HG03025 (cell line): ENCODE measurements at regions not wholly inside any gene's neighbourhood (a gene's known extent, or its start where the extent isn't known, plus 50 kb on each side); places are given as distances from the start of the nearest gene placed in this dataset.

Source experiments
- ATAC-seq: cut with Tn5 transposase; IDR thresholded peaks from one replicate; pipeline ENCODE4 v1.9.1; 2021; ENCODE audit warnings: mild to moderate bottlenecking, moderate library complexity; ENCODE audit not compliant: unreplicated experiment, low FRiP score

GRCh38 chr18:78883501-78883900 lies 96.1 kb upstream of the SALL3 start:
- no peak for ATAC-seq

DNA sequence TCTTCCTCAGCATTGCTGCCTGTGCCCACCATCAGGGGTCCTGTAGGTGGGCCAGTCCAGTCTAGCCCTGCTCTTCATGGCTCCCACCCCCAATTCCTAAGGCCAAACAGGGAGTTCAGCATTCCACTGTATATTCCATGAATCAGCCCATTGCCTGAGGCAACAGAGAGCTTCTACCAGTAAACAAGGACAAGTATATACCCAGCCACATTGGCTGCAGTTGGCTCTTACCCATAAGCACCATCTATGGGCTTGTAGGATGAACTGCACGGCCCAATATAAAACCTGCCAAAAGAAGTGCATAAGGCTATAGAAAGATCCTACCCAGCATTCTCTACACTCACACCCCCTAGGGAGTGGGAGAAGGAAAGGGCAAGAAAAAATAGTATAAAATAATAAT lies 95.1 kb upstream of the SALL3 start:
- no peak for ATAC-seq

DNA sequence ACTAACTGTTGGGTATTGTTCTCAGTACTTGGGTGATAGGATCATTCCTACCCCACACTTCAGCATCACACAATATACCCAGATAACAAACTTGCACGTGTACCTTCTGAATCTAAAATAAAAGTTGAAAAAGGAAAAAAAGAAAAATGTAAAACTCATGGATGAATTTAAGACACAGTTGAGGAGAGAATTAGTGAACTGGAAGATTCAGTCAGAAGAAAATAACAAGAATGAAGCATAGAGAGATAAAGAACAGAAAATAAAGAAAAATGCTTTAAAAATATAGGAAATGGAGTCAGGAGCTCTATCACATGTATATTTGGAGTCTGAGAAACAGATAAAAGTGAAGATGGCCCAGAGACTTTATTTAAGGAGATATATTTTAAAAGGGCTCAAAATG lies 90.4 kb upstream of the SALL3 start:
- ATAC-seq = no peak

- ATAC-seq = no peak
Measured at GRCh38 chr18:78890388-78890787, 89.2 kb upstream of the SALL3 start.

DNA sequence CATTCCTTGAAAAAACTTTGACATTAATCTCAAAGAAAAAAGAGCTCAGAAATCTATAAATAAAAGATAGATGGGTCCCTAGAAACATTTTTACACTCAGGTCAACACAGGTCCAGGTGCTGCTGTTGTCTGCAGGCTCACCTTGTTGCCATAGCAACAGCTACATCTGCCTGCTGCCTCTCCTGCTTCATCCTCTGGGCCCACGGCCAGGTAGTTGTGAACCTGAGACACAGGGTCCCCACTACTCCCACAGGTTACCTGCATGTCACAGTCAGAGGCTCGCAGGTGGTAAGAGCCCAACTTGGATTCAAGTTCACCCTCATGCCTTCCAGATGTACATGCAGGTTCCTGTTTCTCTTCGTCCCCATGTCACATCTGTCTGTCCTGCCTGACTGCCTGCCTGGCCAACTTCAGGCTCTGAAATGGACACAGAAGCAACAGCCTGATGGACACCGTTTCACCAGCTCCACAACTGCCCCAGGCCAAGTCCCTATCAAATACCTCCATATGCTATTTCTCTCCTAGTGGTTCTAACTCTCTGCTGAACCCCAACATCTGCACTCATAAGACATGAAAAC lies 88.3 kb upstream of the SALL3 start:
- ATAC-seq = no peak

DNA sequence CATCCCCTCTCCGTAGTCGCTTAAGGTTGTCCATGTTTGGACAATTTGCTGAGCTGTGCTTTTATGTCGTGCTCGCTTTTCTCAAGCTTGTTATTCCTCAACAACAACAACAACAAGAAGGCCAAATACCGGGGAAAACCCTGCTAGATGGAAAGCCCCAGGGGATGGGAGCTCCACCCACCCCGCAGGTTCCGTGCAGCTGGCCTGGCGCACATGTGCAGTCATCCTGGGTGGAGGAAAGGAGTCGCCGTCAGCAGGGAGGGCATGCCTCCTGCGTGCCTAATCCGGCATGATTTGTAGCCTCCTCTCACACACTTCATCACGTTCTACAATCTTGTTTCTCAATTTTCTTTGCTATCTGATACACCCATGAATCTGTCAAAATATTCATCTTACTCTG lies 87.4 kb upstream of the SALL3 start:
- no peak for ATAC-seq

DNA sequence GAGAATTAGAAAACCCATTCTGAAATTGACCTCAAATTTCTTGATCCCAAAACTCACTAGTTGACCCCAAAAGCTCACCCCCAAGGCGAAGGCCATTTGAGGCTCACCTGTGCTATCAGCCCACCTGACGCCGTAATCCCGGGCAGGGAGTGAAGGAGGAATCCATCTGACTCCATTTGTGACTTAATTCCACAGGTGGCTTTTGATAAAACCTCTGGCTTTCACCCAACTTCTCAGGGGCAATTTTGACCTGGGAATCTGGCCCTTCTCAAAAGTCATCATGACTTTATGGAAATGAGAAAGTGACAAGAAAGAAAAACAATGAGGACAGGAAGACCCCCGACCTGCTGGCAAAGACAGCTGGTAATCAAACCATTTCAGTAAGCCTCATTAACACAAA lies 86.9 kb upstream of the SALL3 start:
- no peak for ATAC-seq

- ATAC-seq = no peak
Measured at GRCh38 chr18:78893281-78894032, 86.2 kb upstream of the SALL3 start.

GRCh38 chr18:78894033-78894305 lies 85.6 kb upstream of the SALL3 start:
- no peak for ATAC-seq

DNA sequence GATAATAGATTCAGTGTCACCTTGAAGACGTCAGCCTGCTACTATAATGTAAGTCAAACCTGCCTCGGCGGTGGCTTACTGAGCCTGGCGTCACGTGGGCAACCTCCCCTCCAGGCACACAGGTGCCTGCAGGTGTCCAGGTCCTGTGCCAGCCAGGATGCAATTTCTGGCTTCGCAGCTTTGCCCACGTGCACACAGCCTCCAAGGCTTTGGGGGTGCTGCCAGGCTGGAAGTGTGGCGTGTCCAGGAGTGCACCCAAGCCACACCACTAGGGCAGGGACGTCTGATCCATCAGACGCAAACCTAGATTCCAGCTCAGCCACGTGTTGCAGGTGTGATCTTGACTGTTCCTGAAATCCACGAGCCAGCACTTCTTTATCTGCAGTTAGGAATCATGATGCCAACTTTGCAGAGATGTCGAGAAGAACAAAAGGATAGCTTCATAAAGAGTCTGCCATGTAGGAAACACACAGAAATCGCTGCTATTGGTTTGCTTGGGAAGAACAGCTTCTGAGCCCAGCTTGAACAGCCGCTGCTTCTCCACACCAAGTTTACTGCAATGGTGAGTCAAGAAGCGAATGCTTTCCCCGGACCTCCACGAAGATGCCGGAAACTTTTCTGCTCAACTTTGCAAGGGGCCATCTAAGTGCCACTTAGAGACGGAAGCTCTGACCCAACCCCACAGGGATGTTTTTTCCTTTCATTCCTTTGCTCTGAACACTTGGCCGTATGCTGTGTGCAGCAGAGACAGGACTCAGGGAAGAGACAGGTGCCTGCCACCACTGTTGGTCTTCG lies 84.2 kb upstream of the SALL3 start:
- no peak for ATAC-seq

GRCh38 chr18:78896111-78896905 lies 83.3 kb upstream of the SALL3 start:
- no peak for ATAC-seq

DNA sequence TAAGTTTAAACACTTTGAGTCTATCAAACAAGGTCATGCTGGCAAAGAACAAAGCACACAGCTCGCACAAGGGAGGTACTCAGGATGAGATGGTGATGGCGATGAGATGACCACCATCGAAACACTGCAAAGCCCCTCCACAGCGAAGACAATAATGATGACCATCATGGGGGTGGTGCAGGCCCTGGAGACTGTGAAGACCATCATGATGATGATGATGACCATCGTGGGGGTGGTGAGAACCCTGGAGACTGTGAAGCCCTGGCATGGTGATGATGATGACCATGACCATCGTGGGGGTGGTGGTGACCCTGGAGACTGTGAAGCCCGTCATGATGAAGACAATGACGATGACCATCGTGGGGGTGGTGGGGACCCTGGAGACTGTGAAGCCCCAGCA lies 81.6 kb upstream of the SALL3 start:
- no peak for ATAC-seq

GRCh38 chr18:78898635-78899034 lies 81.0 kb upstream of the SALL3 start:
- no peak for ATAC-seq

DNA sequence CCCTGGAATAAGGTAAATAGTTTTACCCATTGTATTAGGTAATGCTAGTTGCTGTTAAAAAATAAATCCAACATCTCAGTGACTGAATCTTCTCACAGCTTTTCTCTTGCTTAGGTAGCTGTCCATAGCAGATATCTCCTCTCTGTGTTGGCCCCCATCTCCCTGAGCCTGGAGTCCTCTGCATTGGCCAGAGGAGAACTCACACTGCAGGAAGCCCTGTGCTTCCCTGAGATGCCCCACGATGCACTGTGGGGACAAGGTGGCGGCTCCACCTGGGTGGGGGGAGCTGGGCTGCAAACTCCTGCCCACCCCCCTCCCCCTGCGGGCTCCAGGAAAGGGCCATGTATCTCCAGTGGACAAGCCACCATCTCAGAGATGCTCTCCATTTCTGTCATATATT lies 80.4 kb upstream of the SALL3 start:
- ATAC-seq = no peak

DNA sequence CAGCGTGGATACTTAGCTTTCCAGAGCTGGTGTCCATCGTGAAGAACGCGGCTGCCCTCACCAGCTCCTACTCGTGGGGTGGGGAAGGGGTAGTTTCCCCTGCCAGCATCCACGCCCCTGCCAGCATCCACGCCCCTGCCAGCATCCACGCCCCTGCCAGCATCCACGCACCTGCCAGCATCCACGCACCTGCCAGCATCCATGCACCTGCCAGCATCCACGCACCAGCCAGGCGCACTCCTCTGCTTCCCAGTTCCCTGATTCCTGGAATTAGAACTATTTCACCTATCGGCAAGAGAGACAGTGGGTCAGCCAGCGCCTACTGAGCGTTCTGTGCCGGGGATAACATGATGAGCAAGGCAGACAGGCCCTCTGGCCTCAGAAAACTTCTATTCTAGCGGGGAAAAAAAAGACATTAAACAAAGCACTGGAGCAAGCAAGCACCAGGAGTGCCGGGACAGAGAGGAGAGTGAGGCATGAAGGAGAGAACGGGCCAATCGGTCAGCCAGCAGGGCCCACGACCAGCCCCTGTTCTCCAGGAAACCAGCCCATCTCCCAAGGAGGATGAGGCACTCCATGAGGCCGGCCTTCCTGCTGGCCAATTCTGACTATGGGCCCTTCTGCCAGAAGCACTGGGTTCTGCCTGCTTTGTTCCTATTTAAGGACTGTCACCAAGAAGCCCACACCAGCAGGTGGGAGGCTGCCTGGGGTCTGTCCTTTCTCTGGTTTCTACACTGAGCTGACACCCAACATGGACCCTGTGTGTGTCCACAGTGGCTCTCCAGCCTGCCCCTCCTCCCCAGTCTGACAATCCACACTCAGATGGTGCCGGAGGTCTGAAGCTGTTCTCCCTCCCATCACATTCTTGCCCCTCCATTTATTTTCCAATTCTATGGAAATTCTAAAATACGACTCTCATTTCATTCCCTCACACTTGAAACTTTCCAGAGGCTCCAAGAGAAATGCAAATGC lies 78.4 kb upstream of the SALL3 start:
- no peak for ATAC-seq

- ATAC-seq = no peak
Measured at GRCh38 chr18:78901923-78902794, 77.5 kb upstream of the SALL3 start.

- ATAC-seq = no peak
Measured at GRCh38 chr18:78902795-78903435, 76.7 kb upstream of the SALL3 start.

DNA sequence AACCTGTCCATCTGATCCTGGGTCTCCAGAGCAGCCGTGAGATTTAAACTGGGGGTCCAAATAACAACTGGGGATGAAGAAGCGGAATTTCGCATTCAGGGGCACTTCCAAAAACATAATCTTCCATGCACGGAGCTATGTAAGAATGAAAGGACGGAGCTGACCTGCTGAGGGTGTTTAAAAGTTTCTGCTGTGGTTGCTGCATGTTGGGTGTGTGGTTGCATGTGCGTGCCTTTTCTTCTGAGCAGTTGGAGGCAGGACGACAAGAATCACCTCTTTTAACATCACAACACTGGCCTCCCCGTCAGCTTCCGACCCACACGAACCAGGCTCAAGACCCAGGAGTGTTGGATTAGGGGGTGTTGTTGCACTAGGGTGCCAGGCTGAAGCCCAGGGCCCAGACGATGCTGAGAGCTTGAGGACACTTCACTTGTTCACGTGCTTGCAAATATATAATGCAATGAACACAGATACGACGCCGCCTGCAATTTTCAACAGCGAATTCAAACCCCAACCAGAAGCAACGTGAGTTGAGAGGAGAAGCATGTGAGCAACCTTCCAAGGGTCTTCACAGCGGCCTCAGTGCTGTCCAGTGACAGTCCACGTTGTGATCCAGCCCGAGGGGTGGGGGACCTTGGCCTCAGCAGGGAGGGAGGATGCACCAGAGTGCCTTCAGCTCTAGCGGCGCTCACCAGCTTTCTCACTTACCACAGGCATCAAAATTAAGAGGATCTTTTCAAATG lies 76.0 kb upstream of the SALL3 start:
- no peak for ATAC-seq
